Natural killer cell treated with Interleukin-12 subunit alpha and Interleukin-12 subunit beta and Interleukin-15 and Interleukin-18, amount 100 ng/mL, for 72 hours (primary cell): ENCODE measurements at regions not wholly inside any gene's neighbourhood (a gene's known extent, or its start where the extent isn't known, plus 50 kb on each side); places are given as distances from the start of the nearest gene placed in this dataset.

ENCODE experiments used
- ATAC-seq, 2 donors: fragments of 150-1000 bp; cut with Tn5 transposase in 1 of 2; sonication (Bioruptor Pico), chemical (Tn5 transposase) in 1 of 2; 2 replicates each; pipeline ENCODE4 v1.10.0; 2021
- DNase-seq: peaks from one replicate; pipeline ENCODE4 v3.0.0; 2022; ENCODE audit warnings: low spot score
- H3K27ac Mint-ChIP-seq, 2 donors: 1 replicate in 1 of 2; 2 replicates in 1 of 2; pipeline ENCODE4 v1.8.0; 2022; ENCODE audit warnings: mixed read lengths in 2 of 2, mild to moderate bottlenecking in 1 of 2, moderate library complexity in 1 of 2
- H3K27me3 Mint-ChIP-seq, 2 donors: 1 replicate in 1 of 2; 2 replicates in 1 of 2; pipeline ENCODE4 v1.8.0; 2022; ENCODE audit warnings: mixed read lengths in 2 of 2
- H3K36me3 Mint-ChIP-seq: one replicate; pipeline ENCODE4 v1.8.0; 2022; ENCODE audit warnings: mixed read lengths
- H3K4me1 Mint-ChIP-seq, 2 donors: 1 replicate in 1 of 2; 2 replicates in 1 of 2; pipeline ENCODE4 v1.8.0; 2022; ENCODE audit warnings: low read depth in 2 of 2, mixed read lengths in 2 of 2, mild to moderate bottlenecking in 1 of 2
- H3K4me3 Mint-ChIP-seq: one replicate; pipeline ENCODE4 v1.8.0; 2022; ENCODE audit warnings: mixed read lengths
- H3K9me3 Mint-ChIP-seq: 2 replicates; pipeline ENCODE4 v1.8.0; 2022; ENCODE audit warnings: mixed read lengths

DNA sequence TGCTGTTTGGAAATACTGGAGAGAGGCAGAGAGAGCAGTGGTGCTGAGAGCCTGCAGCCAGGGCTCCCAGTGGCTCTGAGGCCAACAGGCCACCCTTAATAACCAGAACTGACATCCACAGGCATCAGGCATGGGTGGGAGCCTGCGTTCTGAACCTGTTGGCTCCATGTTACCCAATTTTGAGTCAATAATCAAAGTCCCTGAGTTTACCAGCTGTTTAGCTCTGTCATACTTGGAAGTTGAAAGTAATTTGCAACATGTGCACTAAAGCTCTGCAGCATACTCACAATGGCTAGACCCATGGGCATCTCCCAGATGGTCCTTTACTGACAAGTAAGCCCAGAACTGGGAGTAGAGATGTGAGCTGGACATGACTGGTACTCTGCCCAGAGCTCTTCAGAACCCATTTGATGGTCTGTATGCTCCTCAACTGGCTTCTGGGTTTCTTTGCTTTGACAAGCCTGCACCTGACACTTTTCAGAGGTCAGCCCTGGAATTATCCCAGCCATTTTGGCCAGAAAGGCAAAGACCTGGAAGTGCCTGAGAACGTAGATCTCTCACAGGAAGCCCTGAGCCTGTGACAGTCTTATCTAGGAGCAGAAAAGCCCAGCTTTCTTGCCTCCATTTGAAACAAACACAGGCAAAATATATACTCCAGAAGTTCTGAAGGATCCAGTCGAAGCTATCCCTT, 122.4 kb upstream of the CITED2 start:
- Mint-ChIP-seq H3K9me3 (no peaks in the 10 kb centered on the region), H3K36me3 (no peaks in the 10 kb centered on the region), H3K4me1 (no peaks in the 10 kb centered on the region), H3K27ac (no peak overlapping the region), H3K4me3 (no peak overlapping the region), H3K27me3 (no peaks in the 10 kb centered on the region)
- ATAC-seq: no peak
- no peak for DNase-seq

DNA sequence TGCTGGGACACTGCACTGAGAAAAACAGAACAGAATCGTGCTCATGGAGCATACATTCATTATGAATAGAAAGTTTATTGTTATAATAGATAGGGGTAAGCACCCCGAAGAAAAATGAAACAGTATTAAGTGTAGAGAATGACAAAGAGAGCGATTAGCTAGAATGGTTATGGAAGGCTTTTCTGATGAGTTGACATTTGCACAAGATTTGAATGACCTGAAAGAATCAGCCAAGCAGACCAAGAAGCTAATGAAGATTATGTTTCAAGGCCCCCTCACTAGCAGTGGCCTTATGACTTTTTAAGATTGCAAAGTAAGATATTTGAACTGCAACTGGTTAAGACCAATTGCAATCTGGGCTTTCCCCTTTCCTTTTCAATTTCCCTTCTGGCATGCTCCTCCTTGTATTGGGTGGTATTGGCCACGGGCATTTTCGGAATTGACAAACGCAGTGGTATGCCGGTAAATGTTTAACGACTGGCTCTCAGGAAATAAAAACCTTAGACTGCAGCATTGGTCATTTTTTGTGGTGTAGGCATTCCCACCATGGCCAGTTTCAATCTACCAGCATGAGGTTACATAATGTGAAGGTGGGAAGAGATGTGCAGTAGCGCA, 120.0 kb upstream of the CITED2 start:
- peaks cover 4 to 6% of the 10 kb centered on the region in 2 donors for H3K4me1 Mint-ChIP-seq
- DNase-seq (no peak), ATAC-seq (no peak)
- no peaks in the 10 kb centered on the region for H3K27me3 Mint-ChIP-seq
- H3K9me3 Mint-ChIP-seq: no peaks in the 10 kb centered on the region
- H3K4me3 Mint-ChIP-seq: no peak overlapping the region
- H3K27ac Mint-ChIP-seq: no peak overlapping the region
- H3K36me3 Mint-ChIP-seq: no peaks in the 10 kb centered on the region

DNA sequence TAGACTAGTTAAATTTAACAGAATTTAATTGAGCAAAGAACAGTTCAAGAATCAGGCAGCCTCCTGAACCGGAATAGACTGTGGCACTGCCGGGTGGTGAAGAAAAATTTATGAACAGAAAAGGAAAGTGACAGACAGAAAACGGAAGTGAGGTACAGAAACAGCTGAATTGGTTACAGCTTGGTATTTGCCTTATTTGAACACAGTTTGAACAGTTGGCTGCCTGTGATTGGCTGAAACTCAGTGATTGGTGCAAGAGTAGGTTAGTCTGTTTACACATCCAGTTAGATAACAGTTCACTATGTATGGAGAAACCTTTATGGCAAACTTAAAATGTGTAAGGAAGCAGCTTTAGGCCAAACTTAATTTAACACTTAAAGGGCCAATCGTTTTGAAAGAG, 116.0 kb upstream of the CITED2 start:
- H3K9me3 Mint-ChIP-seq: no peaks in the 10 kb centered on the region
- peaks cover 4 to 6% of the 10 kb centered on the region in 2 donors for H3K4me1 Mint-ChIP-seq
- H3K27ac Mint-ChIP-seq: peak overlapping the region in 1 of 2 donors; percentile 36
- H3K4me3 Mint-ChIP-seq: no peak overlapping the region
- DNase-seq (no peak), ATAC-seq (no peak)
- peaks cover 0 to 5% of the 10 kb centered on the region in 2 donors for H3K27me3 Mint-ChIP-seq
- no peaks in the 10 kb centered on the region for H3K36me3 Mint-ChIP-seq

DNA sequence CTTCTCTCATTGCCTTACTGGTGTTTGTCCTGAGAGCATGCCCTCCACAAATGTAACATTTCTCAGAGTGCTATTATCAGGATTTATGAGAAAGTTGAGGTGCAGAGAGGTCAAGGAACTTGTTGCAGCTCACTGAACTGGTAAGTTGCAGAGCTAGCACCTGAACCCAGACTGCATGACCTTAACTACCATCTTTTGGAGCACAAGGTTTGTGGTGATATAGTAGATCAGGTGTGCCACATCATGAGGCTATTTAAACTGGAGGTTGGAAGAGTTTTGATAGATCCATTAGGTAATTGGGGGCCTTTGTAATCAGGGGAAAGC, 112.0 kb upstream of the CITED2 start:
- Mint-ChIP-seq H3K9me3 (no peaks in the 10 kb centered on the region), H3K27ac (no peak overlapping the region), H3K4me1 (peaks cover 4 to 6% of the 10 kb centered on the region in 2 donors), H3K36me3 (no peaks in the 10 kb centered on the region), H3K4me3 (no peak overlapping the region), H3K27me3 (peaks cover 0 to 5% of the 10 kb centered on the region in 2 donors)
- DNase-seq: no peak
- no peak for ATAC-seq

DNA sequence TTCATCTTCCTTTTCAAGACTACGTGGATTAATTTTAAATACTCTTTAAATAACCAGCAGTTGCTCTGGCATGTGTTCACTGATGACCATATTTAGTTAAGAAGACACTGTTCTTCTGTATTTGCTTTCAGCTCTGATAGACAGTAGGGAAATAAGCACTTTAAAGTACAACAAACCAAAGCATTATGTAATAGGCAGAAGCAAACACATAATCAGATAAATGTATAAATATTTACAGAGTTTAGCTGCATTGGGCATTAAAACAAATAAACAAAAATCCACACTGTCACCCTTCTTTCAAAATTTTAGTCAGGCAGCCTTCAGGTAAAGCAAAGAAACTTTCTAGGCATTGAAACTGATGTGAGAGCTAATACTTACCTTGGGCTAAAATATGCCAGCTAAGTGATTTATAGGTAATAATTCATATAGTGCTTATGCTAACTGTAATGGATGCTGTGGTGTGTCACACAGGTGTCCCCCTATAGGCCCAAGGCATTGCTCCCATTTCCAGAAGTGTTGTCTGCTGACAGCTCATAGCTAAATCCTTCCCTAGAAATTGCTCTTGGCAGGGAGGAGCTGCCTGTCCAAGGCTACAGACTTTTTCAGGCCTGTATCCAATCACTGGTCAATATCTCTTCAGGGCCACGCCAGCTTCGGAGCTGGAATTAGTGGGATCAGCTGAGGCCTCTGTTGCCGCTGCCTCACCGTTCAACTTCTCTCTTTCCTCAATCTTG, 111.5 kb upstream of the CITED2 start:
- no peak overlapping the region for H3K4me3 Mint-ChIP-seq
- DNase-seq (no peak), ATAC-seq (no peak)
- peaks cover 0 to 5% of the 10 kb centered on the region in 2 donors for H3K27me3 Mint-ChIP-seq
- H3K9me3 Mint-ChIP-seq: no peaks in the 10 kb centered on the region
- no peak overlapping the region for H3K27ac Mint-ChIP-seq
- no peaks in the 10 kb centered on the region for H3K36me3 Mint-ChIP-seq
- H3K4me1 Mint-ChIP-seq: peaks cover 4 to 6% of the 10 kb centered on the region in 2 donors

DNA sequence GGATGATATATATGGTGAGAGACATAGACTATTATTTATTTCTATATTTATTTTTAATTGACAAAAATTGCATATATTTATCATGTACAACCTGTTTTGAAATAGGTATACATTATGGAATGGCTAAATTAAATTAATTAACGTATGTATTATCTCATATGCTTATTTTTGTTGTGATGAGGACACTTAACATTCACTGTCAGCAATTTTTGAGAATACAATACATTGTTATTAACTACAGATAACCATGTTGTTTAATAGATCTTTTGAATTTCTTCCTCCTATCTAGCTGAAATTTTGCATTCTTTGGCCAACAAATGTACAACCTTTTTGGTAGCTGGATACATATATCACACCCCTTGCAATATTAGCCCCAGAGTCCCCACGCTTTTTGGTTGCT, 110.7 kb upstream of the CITED2 start:
- H3K4me1 Mint-ChIP-seq: peaks cover 0 to 1% of the 10 kb centered on the region in 2 donors
- H3K9me3 Mint-ChIP-seq: no peaks in the 10 kb centered on the region
- ATAC-seq (no peak), DNase-seq (no peak)
- H3K27ac Mint-ChIP-seq: no peak overlapping the region
- H3K4me3 Mint-ChIP-seq: no peak overlapping the region
- H3K36me3 Mint-ChIP-seq: no peaks in the 10 kb centered on the region
- H3K27me3 Mint-ChIP-seq: peaks cover 0 to 6% of the 10 kb centered on the region in 2 donors

DNA sequence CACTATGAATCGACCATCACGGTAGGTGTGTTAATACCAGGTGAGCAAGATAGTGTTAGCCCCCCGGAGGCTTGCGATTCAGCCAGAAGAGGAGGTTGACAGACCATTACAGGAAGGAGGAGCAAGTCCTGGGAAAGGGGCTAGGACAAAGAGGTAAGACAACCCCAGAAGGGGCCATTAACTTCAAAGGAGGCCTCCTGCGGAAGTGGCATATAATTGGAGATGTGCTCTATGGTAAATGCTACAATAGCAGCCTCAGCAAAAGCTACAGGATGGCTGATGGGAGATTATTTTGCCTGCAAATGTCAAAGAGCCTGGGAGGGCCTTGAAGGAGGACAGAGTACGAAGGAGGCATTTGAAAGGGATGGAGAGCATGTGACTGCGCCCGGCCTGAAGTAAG, 108.6 kb upstream of the CITED2 start:
- DNase-seq (no peak), ATAC-seq (no peak)
- no peaks in the 10 kb centered on the region for H3K36me3 Mint-ChIP-seq
- H3K27ac Mint-ChIP-seq: no peak overlapping the region
- no peak overlapping the region for H3K4me3 Mint-ChIP-seq
- peaks cover 6 to 10% of the 10 kb centered on the region in 2 donors for H3K27me3 Mint-ChIP-seq
- H3K9me3 Mint-ChIP-seq: no peaks in the 10 kb centered on the region
- H3K4me1 Mint-ChIP-seq: no peaks in the 10 kb centered on the region

DNA sequence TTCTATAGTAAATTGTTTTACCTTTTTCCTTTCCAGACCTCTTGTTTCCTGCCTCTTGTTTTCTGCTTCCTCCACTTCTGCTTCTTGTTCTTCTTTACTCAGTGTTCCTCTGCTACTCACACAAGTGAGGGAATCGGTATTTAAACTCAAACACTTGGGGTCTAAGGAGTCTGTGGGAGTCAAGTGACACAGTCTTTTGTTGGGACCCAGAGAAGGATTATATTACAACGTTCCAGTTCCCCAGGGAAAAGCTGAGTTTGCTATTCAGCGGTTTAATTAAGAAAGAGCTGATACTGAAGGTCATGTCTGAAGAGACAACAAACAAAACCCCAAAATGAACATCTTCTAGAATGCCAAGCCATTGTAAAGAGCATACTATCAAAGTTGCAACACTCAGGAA, 107.8 kb upstream of the CITED2 start:
- H3K4me1 Mint-ChIP-seq: no peaks in the 10 kb centered on the region
- no peaks in the 10 kb centered on the region for H3K9me3 Mint-ChIP-seq
- no peak for ATAC-seq
- DNase-seq: no peak
- no peak overlapping the region for H3K4me3 Mint-ChIP-seq
- H3K27me3 Mint-ChIP-seq: peaks cover 6% of the 10 kb centered on the region in 2 donors
- H3K36me3 Mint-ChIP-seq: no peaks in the 10 kb centered on the region
- H3K27ac Mint-ChIP-seq: no peak overlapping the region

DNA sequence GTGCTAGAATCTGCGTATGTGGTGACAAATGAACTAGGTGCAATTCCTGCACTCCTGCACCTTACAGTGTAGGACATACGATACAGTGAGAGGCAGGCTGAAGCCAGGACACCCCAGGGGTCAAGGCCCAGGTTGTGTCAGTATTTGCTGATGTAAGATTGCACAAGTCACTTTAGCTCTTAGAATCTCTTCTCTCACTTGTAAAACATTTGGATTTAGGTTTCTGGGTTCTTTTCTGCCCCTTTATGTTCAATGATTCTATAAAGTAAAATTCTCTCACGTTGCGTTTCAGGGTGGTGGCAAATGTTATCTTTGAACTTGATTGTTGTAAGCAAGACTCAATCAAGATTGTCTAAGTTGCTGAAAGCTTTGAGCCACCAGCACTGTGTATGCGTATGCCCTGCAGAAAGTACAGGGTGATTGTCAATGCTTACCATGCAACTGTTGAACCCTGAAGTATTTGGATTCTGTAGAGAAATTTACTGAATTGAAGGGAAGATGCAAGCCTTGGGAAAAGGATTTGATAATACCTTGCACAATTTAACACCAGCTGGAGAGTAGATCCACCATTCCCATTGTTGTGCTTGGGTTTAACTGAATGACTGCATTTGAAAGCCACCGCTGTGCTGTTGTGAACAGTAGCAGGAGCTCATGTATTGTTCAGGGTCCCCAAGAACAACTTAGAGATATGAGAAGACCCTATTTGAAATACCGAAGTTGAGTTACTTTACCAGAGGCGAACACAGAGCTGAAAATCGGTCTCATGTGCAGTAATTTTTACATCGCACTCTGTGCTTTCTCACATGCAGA, 106.1 kb upstream of the CITED2 start:
- DNase-seq (no peak), ATAC-seq (no peak)
- H3K27ac Mint-ChIP-seq: no peak overlapping the region
- peaks cover 6% of the 10 kb centered on the region in 2 donors for H3K27me3 Mint-ChIP-seq
- no peaks in the 10 kb centered on the region for H3K9me3 Mint-ChIP-seq
- H3K4me3 Mint-ChIP-seq: no peak overlapping the region
- no peaks in the 10 kb centered on the region for H3K4me1 Mint-ChIP-seq
- H3K36me3 Mint-ChIP-seq: no peaks in the 10 kb centered on the region

DNA sequence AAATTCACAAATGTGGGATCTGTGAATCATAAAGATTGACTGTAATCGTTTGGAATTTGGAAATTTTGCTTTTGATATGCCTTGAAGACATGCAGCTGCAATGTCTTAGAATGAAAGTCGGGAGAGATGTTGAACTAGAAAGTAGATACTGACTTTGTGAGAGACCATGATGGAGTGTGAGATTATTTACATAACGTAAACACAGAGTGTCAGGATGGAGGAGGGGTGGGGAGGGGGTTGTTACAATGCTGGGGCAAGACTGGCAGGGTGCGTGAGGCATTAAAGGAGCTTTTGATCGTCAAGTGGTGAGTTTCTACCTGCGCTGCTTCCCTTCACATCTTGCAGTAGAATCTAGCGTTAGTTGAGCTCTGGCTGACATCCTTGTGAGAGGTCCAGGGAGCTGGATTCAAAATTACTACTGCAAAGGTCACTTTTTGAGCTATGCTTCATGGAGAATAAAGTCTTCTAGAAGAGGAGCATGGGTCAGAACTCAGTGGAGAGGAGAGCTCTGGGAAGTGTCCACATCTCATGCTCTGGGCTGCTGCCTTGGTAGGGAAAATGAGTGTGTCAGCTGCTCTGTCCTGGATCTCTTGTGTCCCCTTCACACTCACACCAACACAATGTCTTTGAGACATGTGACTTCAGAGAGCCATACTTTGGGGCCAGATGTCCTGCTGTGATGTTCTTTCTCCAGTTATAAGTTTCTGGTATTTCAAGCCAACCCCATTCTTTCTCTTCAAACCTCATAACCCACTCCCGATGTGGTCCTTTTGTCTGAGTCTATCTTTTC, 105.2 kb upstream of the CITED2 start:
- ATAC-seq: no peak
- peaks cover 6% of the 10 kb centered on the region in 2 donors for H3K27me3 Mint-ChIP-seq
- no peak overlapping the region for H3K4me3 Mint-ChIP-seq
- no peak overlapping the region for H3K27ac Mint-ChIP-seq
- DNase-seq: no peak
- no peaks in the 10 kb centered on the region for H3K9me3 Mint-ChIP-seq
- no peaks in the 10 kb centered on the region for H3K36me3 Mint-ChIP-seq
- H3K4me1 Mint-ChIP-seq: peaks cover 0 to 2% of the 10 kb centered on the region in 2 donors

DNA sequence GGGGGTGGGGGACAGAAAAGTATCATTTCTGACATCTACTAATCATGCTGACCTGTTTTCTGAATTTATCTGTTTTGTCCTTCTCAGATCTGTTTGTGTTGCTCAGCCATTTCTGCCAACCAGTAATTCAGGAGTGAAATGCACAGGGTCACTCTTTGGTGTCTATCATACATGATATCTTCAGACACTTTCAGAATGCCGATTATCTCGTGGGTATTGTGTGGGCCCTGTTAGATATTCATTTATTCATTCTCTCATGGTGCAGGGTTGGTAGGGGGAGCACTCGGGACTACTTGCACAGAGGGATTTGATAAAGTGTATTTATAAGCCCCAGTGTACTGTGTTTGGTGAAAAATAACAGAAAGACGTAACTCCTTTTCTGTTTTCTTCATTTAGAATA, 101.2 kb upstream of the CITED2 start:
- DNase-seq: no peak
- peaks cover 0 to 8% of the 10 kb centered on the region in 2 donors for H3K4me1 Mint-ChIP-seq

DNA sequence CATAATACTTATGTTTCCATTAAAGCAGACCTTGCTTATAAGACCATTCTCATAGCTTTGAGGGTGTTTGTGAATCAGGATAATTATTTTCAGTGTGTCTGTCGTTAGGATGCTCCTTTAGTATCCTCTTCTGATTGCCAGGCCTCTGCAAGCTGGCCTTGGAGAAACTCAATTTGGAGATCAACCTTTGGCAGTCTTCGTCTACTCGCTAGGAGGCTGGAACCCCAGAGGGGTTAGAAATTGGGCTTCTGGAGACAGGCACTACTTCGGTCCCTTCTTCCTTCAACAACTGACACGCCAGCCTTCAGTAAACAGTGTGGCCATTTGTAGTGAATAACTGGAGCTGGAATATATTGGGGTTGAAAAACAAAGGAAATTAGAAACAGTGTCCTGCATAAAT, 100.8 kb upstream of the CITED2 start:
- Mint-ChIP-seq H3K4me3 (no peak overlapping the region), H3K4me1 (peaks cover 0 to 8% of the 10 kb centered on the region in 2 donors), H3K9me3 (no peaks in the 10 kb centered on the region), H3K27ac (no peak overlapping the region), H3K27me3 (peaks cover 5 to 6% of the 10 kb centered on the region in 2 donors), H3K36me3 (no peaks in the 10 kb centered on the region)
- ATAC-seq: no peak
- no peak for DNase-seq

More for the DNA sequence above, 101.2 kb upstream of the CITED2 start:
- no peak for ATAC-seq
- no peak overlapping the region for H3K27ac Mint-ChIP-seq
- no peak overlapping the region for H3K4me3 Mint-ChIP-seq
- no peaks in the 10 kb centered on the region for H3K36me3 Mint-ChIP-seq
- no peaks in the 10 kb centered on the region for H3K9me3 Mint-ChIP-seq
- H3K27me3 Mint-ChIP-seq: peaks cover 6% of the 10 kb centered on the region in 2 donors
